HepG2 (cell line): ENCODE measurements at regions not wholly inside any gene's neighbourhood (a gene's known extent, or its start where the extent isn't known, plus 50 kb on each side); places are given as distances from the start of the nearest gene placed in this dataset.

ENCODE experiments used
- ATAC-seq: fragments of 200-7000 bp; cut with Tn5 transposase; 3 replicates; pipeline ENCODE4 v1.9.1; 2020; ENCODE audit warnings: mild to moderate bottlenecking, moderate library complexity
- BruUV-seq: library from RNA; stranded (reverse); fragments of 400-500 nt; replicated peaks from 2 replicates; lab custom pipeline; 2021; lab: Mats Ljungman, UMichigan
- CTCF ChIA-PET: fragments of 300-600 bp; formaldehyde crosslinking; extraction: SDS; loops from one replicate; lab custom pipeline; 2021; ENCODE audit warnings: low total read pairs, inconsistent platforms, low intra/inter-chr PET ratio; lab: Yijun Ruan, JAX
- POLR2A ChIA-PET: fragments of 350-600 bp; sonication (Branson Sonifier 250); formaldehyde crosslinking; loops from one replicate; lab custom pipeline; 2020; ENCODE audit warnings: antibody characterized with exemption, inconsistent platforms; lab: Yijun Ruan, JAX
- DNase-seq: peaks from one replicate; pipeline ENCODE4 v3.0.0-alpha.2; 2015; ENCODE audit warnings: low spot score
- FAIRE-seq: peaks from 3 replicates; lab custom pipeline; 2011; peaks lifted over from hg19 to GRCh38; lab: Jason Lieb, UNC
- H2AFZ ChIP-seq: one replicate; pipeline ENCODE4 v1.6.1; 2011; ENCODE audit warnings: low read length, inconsistent platforms
- H3K27ac ChIP-seq: fragments of 300-600 bp; 3 replicates; pipeline ENCODE4 v1.8.0; 2011; ENCODE audit warnings: mixed run types, mild to moderate bottlenecking, mixed read lengths, low read length, inconsistent platforms; ENCODE audit not compliant: insufficient read depth; ENCODE audit errors: extremely low read length
- H3K27me3 ChIP-seq, 2 experiments: fragments of 200-600 bp in 1 of 2; 2 replicates in 1 of 2; 3 replicates in 1 of 2; pipeline versions ENCODE4 v1.6.0 to v1.8.0; 2011; ENCODE audit warnings: low read length in 2 of 2, mild to moderate bottlenecking in 2 of 2, moderate library complexity in 2 of 2, inconsistent platforms in 1 of 2; ENCODE audit not compliant: insufficient read depth in 2 of 2, control insufficient read depth in 1 of 2
- H3K36me3 ChIP-seq, 2 experiments: fragments of 200-600 bp in 1 of 2; replicated peaks in 1 of 2; 2 replicates in 1 of 2; 3 replicates in 1 of 2; pipeline versions ENCODE4 v1.5.1 to v1.8.0; 2011; ENCODE audit warnings: low read length in 2 of 2, inconsistent platforms in 1 of 2; ENCODE audit not compliant: insufficient read depth in 2 of 2, control insufficient read depth in 1 of 2
- H3K4me1 ChIP-seq: 2 replicates; pipeline ENCODE4 v1.5.1; 2012; ENCODE audit warnings: low read length, inconsistent platforms; ENCODE audit not compliant: insufficient read depth
- H3K4me2 ChIP-seq: 2 replicates; pipeline ENCODE4 v1.6.0; 2011; ENCODE audit warnings: low read depth, low read length, inconsistent platforms
- H3K4me3 ChIP-seq, 3 experiments: fragments of 200-600 bp in 1 of 3; sonication (generic), shearing (Covaris generic) in 1 of 3; replicated peaks in 1 of 3; 2 replicates each; pipeline ENCODE4 v1.5.1; 2011 to 2016; ENCODE audit warnings: low read length in 3 of 3, inconsistent platforms in 2 of 3, low read depth in 2 of 3, mild to moderate bottlenecking in 2 of 3, control low read depth in 1 of 3, mixed read lengths in 1 of 3; ENCODE audit not compliant: insufficient read depth in 1 of 3
- H3K79me2 ChIP-seq: one replicate; pipeline ENCODE4 v1.6.1; 2011; ENCODE audit warnings: low read length, inconsistent platforms; ENCODE audit not compliant: insufficient read depth
- H3K9ac ChIP-seq: 2 replicates; pipeline ENCODE4 v1.6.0; 2011; ENCODE audit warnings: mild to moderate bottlenecking, low read depth, low read length, inconsistent platforms; ENCODE audit not compliant: insufficient read depth
- H3K9me3 ChIP-seq: 2 replicates; pipeline ENCODE4 v1.5.1; 2012; ENCODE audit warnings: mild to moderate bottlenecking, low read length
- H4K20me1 ChIP-seq: 2 replicates; pipeline ENCODE4 v1.6.0; 2011; ENCODE audit warnings: inconsistent platforms, mild to moderate bottlenecking, low read length, moderate library complexity; ENCODE audit not compliant: insufficient read depth
- CHD2 ChIP-seq: IDR thresholded peaks from 2 replicates; pipeline ENCODE4 v1.6.1; 2011; ENCODE audit warnings: low read depth, low read length, improper control_type of control experiment
- DZIP1 ChIP-seq: sonication (generic); formaldehyde crosslinking; IDR thresholded peaks from 2 replicates; pipeline ENCODE4 v1.5.0; 2020; ENCODE audit warnings: mild to moderate bottlenecking, missing genetic modification reagents
- HCFC1 ChIP-seq: fragments of 150-350 bp; IDR thresholded peaks from 2 replicates; pipeline ENCODE4 v1.6.1; 2014; ENCODE audit warnings: low read depth, low read length
- HDAC6 ChIP-seq: fragments of 200-600 bp; sonication (generic); IDR thresholded peaks from 2 replicates; pipeline ENCODE4 v1.7.0; 2017; ENCODE audit warnings: mild to moderate bottlenecking, antibody characterized with exemption, low read length, low read depth
- KDM2A ChIP-seq: sonication (generic); formaldehyde crosslinking; IDR thresholded peaks from 2 replicates; pipeline ENCODE4 v1.4.0; 2020; ENCODE audit warnings: low read depth, missing genetic modification reagents, borderline replicate concordance
- MNT ChIP-seq: fragments of 450-650 bp; IDR thresholded peaks from 2 replicates; pipeline ENCODE4 v1.6.1; 2016
- REL ChIP-seq: sonication (generic); formaldehyde crosslinking; conservative IDR thresholded peaks from 2 replicates; pipeline ENCODE4 v1.8.0; 2022; ENCODE audit warnings: mild to moderate bottlenecking, missing genetic modification reagents, moderate library complexity
- STAG1 ChIP-seq: sonication (generic); formaldehyde crosslinking; IDR thresholded peaks from 2 replicates; pipeline ENCODE4 v1.4.0; 2020; ENCODE audit warnings: missing genetic modification reagents
- ZNF570 ChIP-seq: sonication (generic); formaldehyde crosslinking; IDR thresholded peaks from 2 replicates; pipeline ENCODE4 v1.4.0; 2020; ENCODE audit warnings: mild to moderate bottlenecking, missing genetic modification reagents, borderline replicate concordance
- WGBS: methylation state at CpG from one replicate; pipeline ENCODE4 v1.1.6; 2017; ENCODE audit warnings: low lambda C conversion rate; 5-methylcytosine and 5-hydroxymethylcytosine counted together
- in situ Hi-C: cut with HindIII; loops from 2 replicates; pipeline ENCODE4 v1.10.0; 2017; ENCODE audit warnings: low pct_unique_long_range_greater_than_20kb; ENCODE audit not compliant: extremely low pct_ligation_motif_present
- intact Hi-C: fragments of 100-400 bp; cut with micrococcal nuclease; formaldehyde crosslinking; loops from one replicate; pipeline ENCODE4 v1.10.0; 2022; ENCODE audit not compliant: unreplicated experiment
- TF ChIP-seq, protein P1 (sequence below): sonication (generic); formaldehyde crosslinking; IDR thresholded peaks from 2 replicates; pipeline ENCODE4 v1.5.1; 2020; ENCODE audit warnings: missing genetic modification reagents, mild to moderate bottlenecking, borderline replicate concordance

DNA sequence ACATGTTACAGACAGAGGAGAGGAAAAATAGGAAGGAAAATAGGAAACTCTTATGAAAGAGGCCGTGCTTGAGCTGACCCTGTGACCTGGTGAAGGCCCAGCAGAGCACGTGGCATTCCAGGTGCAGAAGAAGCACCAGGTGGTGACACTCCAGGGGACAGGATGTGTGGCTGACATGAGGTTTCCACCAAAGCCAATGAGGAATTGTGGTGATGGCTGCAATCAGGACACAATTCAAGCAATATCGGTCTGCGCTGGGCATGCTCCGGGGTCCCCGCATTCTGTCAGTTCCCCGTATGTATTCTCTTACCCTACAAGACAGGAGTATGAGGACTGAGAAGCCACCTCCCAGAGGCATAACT lies 504.2 kb downstream of the EIPR1 start:
- no peaks in the 10 kb centered on the region for H3K36me3 ChIP-seq
- FAIRE-seq: no peak

GRCh38 chr2:2872713-2873449 lies 504.7 kb downstream of the EIPR1 start:
- WGBS: 0% methylated on average over 3 of the region's 3 CpGs
- ATAC-seq (no peak), FAIRE-seq (no peak), DNase-seq (no peak)
- Histone ChIP-seq H3K4me1 (no peaks in the 10 kb centered on the region), H3K27ac (no peak overlapping the region), H3K79me2 (no peaks in the 10 kb centered on the region), H3K9me3 (no peaks in the 10 kb centered on the region), H2AFZ (no peak overlapping the region), H3K27me3 (peaks cover 7 to 32% of the 10 kb centered on the region in 2 experiments; a peak in 3 of 5 replicates), H3K36me3 (no peaks in the 10 kb centered on the region), H3K4me2 (no peak overlapping the region), H4K20me1 (no peaks in the 10 kb centered on the region), H3K9ac (no peak overlapping the region), H3K4me3 (no peak overlapping the region)
- CTCF ChIA-PET: no interaction called here
- intact Hi-C loops: no loop called here
- POLR2A ChIA-PET: no interaction called here
- BruUV-seq: no TSS peak
- in situ Hi-C loops: no loop called here
- no peak for TF ChIP-seq STAG1 (CRISPR knock-in tag)
- TF ChIP-seq, protein P1, sequence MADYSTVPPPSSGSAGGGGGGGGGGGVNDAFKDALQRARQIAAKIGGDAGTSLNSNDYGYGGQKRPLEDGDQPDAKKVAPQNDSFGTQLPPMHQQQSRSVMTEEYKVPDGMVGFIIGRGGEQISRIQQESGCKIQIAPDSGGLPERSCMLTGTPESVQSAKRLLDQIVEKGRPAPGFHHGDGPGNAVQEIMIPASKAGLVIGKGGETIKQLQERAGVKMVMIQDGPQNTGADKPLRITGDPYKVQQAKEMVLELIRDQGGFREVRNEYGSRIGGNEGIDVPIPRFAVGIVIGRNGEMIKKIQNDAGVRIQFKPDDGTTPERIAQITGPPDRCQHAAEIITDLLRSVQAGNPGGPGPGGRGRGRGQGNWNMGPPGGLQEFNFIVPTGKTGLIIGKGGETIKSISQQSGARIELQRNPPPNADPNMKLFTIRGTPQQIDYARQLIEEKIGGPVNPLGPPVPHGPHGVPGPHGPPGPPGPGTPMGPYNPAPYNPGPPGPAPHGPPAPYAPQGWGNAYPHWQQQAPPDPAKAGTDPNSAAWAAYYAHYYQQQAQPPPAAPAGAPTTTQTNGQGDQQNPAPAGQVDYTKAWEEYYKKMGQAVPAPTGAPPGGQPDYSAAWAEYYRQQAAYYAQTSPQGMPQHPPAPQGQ (CRISPR knock-in tag): no peak
- TF ChIP-seq REL (CRISPR knock-in tag): no peak
- no peak for TF ChIP-seq CHD2
- no peak for TF ChIP-seq HDAC6
- no peak for TF ChIP-seq ZNF570
- TF ChIP-seq DZIP1: no peak
- no peak for TF ChIP-seq KDM2A (CRISPR knock-in tag)

More for the DNA sequence above, 504.2 kb downstream of the EIPR1 start:
- no peak overlapping the region for H3K4me3 ChIP-seq
- H3K4me2 ChIP-seq: no peak overlapping the region
- H3K9me3 ChIP-seq: no peaks in the 10 kb centered on the region
- no TSS peak for BruUV-seq
- ChIA-PET POLR2A (no interaction called here), CTCF (no interaction called here)
- no peaks in the 10 kb centered on the region for H4K20me1 ChIP-seq
- H3K79me2 ChIP-seq: no peaks in the 10 kb centered on the region
- no peaks in the 10 kb centered on the region for H3K4me1 ChIP-seq
- no peak overlapping the region for H2AFZ ChIP-seq
- no peak overlapping the region for H3K9ac ChIP-seq
- ATAC-seq (no peak), DNase-seq (no peak)
- intact Hi-C loops: no loop called here
- TF ChIP-seq MNT: peak; percentile 86
- TF ChIP-seq HCFC1: no peak
- no peak overlapping the region for H3K27ac ChIP-seq
- 1% methylated on average over 4 of the region's 7 CpGs for WGBS
- peaks cover 5 to 28% of the 10 kb centered on the region in 2 experiments; a peak in 3 of 5 replicates for H3K27me3 ChIP-seq
- in situ Hi-C loops: no loop called here
